GM10266 (cell line): ENCODE measurements at regions not wholly inside any gene's neighbourhood (a gene's known extent, or its start where the extent isn't known, plus 50 kb on each side); places are given as distances from the start of the nearest gene placed in this dataset.

Experiments
- DNase-seq: peaks from one replicate; pipeline ENCODE4 v3.0.0; 2012; ENCODE audit errors: extremely low spot score
- CTCF ChIP-seq: IDR thresholded peaks from 2 replicates; pipeline ENCODE4 v1.5.1; 2012; ENCODE audit warnings: mild to moderate bottlenecking, low read depth; ENCODE audit not compliant: control insufficient read depth, insufficient read depth; ENCODE audit errors: missing control alignments

- DNase-seq, result peak; percentile 28
- TF ChIP-seq CTCF, result no peak
These were observed 311.7 kb upstream of the PKDCC start for GRCh38 chr2:41736105-41736567.

- no peak for TF ChIP-seq CTCF
- no peak for DNase-seq
These were observed 311.2 kb upstream of the PKDCC start for GRCh38 chr2:41736586-41736985.

- DNase-seq, result no peak
- no peak for TF ChIP-seq CTCF
These were observed 309.9 kb upstream of the PKDCC start for GRCh38 chr2:41737888-41738287.

- no peak for DNase-seq
- TF ChIP-seq CTCF, result no peak
These were observed 305.7 kb upstream of the PKDCC start for GRCh38 chr2:41741951-41742595.

GRCh38 chr2:41743324-41743723, 304.5 kb upstream of the PKDCC start:
- no peak for DNase-seq
- TF ChIP-seq CTCF, result no peak

- DNase-seq, result no peak
- TF ChIP-seq CTCF, result no peak
These were observed 297.0 kb upstream of the PKDCC start for GRCh38 chr2:41750829-41751228.

- no peak for DNase-seq
- TF ChIP-seq CTCF, result no peak
These were observed 287.9 kb upstream of the PKDCC start for GRCh38 chr2:41759880-41760279.
